ENCODE measurements at regions not wholly inside any gene's neighbourhood (a gene's known extent, or its start where the extent isn't known, plus 50 kb on each side); places are given as distances from the start of the nearest gene placed in this dataset.

DNA sequence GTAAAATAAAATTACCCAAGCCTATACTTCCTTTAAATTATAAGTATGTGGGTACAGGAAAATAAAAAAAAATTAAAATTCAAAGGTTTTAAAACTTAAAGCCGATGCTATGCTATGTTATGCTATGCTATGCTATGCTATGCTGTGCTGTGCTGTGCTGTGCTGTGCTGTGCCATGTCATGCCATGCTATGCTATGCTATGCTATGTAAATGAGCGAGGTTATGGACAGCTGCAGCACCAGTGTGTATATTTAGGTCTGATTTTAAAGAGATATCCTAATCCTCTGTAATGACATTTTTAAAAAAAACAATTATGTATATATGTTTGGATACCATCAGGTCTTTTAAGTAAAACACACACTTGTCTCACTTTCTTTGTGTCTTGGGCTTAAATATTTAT lies 1822.0 kb upstream of the SEL1L start:
- DNase-seq = no peak

DNA sequence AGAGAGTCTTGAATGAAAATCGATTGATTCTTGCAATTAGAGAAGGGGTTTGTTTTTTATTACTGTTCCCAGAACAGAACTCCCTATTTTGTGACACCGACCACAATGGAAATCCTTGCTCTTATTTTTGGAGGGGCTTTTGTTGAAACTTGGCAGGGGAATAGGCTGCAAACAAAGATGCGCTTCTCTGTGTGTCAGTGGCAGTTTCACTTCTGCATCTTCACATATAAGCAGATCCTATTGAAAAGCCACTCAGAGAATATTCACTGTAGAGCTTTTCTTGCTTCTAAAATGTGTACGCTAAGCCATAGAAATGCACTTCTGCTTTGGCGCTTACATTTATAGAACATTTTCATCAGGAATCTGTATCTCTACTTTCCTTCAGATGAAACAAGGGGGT lies 1822.4 kb upstream of the SEL1L start:
- DNase-seq = no peak

DNA sequence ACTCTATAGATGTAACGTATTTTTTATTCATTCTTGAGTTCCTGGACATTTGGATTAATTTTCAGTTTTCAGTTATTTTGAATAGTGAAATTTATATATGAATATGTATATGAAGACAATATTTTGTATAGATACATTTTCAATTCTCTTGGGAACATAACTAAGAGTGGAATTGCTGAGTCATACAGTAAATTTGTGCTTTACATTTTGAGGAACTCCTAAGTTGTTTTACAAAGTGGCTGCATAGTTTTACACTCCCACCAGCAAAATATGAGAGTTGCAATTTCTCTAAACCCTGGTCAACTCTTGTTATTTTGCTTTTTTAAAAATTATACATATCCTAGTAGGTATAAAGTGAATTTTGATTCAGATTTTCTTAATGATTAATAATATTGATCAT lies 1838.6 kb upstream of the SEL1L start:
- DNase-seq = no peak

DNA sequence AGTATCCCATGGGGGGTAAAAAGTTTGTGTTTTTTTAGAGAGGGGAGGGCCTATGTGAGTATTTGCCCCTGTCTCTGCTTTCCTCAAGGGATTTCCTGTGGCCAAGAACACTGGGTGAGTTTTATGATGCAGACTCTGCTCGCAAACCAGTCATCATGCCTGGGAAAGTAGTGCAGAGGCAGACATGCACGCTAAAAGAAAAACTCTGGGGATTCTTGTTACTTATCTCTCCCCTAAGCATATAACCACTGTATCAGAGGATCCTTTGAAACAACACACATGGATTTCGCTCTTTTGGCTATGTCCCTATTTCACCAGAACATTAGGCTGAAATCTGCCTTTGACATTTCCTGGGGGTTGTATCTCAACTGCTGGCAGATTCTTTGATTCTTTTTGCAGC lies 1845.8 kb upstream of the SEL1L start:
- no peak for DNase-seq

DNA sequence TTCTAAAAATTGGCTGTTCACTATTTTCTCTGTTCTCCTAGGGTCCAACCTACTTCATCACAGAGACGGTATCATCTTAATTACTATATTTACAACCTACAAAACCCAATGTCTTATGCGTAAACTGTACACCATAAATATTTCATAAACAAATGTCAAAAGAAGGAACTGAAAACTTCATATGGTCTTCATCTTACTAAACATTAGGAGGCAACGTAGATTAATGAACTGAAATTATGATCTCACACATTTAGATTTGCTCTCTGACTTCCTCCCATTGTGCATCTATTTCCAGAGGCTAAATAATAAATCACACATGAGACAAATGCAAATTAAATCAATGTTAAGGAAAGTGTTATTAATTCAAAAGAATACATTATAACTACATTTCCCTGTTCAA lies 1850.6 kb upstream of the SEL1L start:
- DNase-seq = no peak

DNA sequence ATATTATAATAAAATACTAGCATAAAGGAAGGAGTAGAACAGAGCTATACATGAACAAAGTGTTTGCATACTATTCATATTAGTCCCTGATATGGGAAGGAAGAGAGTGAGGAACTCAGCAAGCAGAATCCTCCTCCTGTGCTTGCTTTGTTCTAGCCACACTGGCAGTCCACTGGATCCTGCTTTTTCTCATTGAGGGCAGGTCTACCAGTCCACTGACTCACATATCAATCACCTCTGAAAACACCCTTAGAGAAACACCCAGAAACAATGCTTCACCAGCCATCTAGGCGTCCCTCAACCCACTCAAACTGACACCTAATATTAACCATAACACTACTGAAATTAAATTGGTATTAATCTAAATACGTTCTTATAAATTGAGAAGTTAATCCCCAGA lies 1861.7 kb upstream of the SEL1L start:
- no peak for DNase-seq

DNA sequence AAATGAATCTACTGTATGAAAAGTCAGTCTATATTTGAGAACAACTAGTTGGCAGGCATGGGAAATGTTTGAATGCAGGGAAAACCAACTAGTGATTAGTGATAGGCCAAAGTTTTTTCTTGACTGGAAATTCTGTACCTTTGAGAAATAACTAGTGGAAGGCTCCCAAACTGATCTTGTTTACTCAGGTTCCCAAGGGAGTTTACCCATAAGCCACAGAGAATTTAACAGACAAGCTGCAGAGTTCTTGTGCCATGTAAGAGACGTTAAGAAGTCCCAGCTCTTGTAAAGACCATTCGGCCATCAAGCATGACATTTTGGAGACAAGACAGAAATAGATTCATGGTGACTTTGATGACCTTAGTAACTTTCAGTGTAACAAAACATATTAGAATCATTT lies 1882.8 kb upstream of the SEL1L start:
- DNase-seq = no peak

DNA sequence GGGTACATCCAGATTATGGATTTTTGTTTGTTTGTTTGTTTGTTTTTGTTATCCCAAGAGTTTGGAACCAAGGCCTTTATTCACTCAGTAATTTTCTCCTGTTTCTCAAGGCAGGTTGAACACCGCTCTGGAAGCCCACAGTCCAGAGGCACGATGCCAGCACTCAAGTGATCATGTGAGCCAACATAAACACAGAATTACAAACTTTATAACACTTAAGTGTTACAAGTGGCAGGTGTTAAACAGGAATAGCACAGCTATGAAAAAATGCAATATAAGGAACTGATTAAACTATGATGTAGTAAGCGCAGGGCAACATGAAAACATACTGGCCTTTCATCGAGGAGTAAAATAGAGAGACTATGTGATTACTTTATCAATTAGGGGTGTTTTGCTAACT lies 1885.8 kb upstream of the SEL1L start:
- no peak for DNase-seq

DNA sequence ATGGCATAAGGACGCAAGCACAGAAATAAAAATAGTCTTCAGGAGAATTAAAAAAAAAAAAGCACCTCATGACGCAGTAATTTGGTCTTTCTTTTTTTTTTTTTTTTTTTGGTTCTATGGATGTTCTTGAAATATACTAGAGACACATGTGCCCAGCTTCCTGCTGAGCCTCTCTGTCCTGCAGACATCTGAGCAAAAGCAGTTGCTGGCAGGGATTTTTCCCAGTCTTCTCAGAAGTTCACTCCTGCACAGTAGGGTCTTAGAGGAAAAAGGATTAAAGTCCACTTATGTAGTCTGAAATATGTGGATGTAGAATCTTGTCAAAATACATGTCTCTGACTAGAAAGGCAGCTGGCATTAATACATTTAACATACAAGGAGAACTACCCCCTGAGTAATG lies 1888.1 kb upstream of the SEL1L start:
- no peak for DNase-seq

DNA sequence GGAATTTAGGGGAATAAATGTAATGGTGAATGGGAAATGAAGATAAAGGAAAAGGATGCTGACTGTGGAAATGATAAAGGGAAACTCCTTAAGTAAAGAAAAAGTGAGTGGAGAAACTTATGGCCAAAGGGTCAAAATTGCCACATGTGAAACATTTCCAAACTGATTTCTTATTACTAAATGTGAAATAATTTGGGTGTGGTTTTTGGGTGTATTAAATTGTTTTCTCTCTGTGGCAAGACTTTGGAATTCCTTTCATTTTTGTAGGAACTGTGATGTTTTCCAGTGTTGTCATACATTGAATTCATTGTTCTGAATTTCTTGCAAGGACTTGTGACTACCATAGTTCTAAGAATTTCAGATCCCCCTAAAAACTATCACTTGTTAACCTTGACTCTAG lies 1891.5 kb upstream of the SEL1L start:
- DNase-seq = no peak

DNA sequence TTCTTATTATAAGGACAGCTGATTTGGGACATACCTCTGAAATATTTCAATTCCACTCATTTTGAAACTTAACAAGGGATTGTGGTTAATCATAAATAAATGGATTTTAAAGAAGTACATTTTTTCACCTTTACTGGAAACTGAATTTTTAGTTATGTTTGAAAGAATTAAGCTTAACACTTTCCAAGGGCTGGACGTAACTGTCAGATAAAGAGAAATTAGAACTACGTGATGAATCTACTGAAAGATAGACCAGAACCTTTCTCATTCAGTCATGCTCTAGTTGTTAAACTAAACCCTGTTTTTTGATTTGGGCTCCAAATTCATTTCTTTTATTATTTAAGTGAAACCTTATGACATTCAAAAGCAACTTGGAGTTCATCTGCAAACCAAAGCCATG lies 1892.1 kb upstream of the SEL1L start:
- no peak for DNase-seq

DNA sequence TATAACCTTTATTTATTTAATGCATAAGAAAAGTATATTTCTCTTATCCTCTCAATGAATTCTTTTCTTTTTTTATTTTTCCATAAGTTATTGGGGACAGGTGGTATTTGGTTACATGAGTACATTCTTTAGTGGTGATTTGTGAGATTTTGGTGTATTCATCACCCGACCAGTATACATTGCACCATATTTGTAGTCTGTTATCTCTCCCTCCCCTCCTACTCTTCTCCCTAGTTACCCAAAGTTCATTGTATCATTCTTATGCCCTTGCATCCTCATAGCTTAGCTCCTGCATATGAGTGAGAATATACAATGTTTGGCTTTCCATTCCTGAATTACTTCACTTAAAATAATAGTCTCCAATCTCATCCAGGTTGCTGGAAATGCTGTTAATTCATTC lies 1900.0 kb upstream of the SEL1L start:
- no peak for DNase-seq

DNA sequence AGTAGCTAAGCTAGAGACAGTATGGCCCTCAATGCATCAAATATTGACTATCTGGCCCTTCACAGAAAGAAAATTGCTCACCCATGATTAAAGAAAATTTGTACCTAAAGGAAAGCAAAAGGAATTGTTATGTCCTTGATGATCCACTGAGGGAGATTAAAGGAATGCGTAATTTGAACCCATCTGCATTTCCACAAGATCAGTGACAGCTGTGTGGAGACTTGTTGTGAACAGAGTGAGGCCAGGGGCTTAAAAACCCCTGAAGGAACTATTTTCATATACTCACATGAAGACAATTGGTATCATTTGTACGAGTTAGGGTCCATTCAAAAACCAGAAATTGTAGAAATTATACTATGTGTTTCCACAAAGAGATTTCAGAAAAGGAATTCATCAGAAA lies 1908.1 kb upstream of the SEL1L start:
- no peak for DNase-seq

DNA sequence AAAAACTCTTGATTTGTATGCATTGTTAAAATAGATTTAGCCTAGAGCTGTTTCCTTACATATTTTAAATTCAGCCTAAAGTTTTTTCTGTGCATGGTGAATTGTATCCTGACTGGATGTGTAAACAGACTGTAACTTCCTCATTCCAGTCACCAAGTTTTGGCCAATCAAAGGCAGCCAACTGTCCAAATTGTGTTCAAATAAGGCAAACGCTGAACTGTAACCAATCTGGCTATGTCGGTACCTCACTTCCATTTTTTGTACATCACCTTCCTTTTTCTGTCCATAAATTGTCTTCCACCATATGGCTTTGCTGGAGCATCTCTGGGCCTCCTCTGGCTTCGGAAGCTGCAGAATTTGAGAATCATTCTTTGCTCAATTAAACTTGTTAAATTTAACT lies 1921.9 kb upstream of the SEL1L start:
- no peak for DNase-seq

DNA sequence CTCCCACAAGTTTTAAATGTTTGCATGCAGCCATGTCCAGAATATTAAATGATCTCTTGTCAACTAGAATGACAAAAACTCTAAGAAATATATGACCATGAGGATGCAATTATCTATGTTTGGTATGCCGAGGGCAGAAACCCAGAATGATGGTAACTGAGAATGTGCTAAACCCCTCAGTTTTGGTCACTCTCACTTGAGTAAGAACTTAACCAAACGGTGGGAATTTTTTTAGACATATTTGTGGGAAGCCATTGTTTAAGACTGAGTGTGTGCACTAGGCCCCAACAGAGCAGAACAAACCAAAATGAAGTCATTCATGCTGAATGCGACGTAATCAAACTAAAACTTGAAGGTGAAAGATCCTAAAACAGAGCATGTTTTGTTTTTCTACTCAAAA lies 1927.9 kb upstream of the SEL1L start:
- no peak for DNase-seq

DNA sequence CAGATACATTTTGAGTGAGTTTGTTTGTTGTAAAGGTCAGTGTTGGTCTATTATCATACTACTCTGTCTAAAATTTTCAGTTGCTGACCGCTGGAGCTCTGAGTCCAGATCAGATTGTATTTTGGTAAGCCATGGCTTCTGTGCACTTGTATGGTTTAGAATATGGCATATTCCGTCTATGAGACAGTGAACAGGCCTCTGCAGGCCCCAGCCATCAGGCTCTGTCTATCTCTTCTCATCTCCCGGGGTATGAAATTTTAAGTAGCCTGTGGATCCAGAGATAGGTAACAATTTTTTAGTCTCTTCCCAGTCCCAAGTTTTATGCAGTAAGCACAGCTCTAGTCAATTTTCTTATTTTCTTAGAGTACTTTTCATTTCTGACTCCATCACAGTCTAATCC lies 1929.1 kb upstream of the SEL1L start:
- DNase-seq = no peak

DNA sequence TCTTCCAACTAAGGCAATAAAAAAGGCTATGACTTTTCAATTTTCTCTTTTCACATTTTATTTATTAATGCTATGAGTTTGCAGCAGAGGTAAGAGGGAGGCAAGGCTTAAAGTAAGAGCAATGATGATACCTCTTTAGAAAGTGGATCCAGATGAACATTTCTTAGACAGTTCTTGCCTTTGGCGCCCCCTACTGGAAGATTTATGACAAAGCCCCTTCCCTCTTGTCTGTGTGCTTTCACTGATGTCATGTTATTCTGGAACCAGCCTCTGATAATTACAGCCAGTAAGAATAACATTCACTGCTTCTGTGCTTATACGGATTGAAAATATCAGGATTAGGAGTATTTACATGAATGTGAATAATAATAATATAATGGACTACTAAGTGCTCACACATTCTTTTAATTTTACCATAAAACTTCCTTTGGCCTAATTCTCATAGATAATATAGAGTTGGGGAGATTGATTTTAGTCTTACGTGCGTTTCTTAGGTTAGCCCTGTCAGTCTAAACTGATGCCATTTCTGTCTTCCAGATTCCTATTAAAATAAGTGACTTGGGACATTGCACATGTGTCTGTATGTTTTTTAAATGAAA lies 1929.9 kb upstream of the SEL1L start:
- DNase-seq = no peak

DNA sequence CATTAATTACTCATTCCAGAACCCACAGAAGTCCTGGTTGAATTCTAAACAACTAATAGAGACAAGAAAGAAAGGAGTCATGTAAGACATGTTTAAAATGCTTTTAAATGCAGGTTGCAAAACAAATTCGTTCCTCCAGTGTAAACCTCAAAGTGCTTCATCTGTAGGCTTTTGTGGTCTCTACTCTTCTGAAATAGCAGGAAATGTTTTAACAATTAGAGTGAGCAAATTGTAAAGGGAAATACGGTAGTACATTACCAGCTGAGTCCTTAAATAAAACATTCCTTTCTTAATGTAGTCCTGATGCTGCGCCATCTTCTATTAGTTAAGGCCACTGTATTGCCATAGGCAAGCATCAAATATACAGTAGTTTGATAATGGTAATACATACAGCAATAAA lies 1934.2 kb upstream of the SEL1L start:
- no peak for DNase-seq

DNA sequence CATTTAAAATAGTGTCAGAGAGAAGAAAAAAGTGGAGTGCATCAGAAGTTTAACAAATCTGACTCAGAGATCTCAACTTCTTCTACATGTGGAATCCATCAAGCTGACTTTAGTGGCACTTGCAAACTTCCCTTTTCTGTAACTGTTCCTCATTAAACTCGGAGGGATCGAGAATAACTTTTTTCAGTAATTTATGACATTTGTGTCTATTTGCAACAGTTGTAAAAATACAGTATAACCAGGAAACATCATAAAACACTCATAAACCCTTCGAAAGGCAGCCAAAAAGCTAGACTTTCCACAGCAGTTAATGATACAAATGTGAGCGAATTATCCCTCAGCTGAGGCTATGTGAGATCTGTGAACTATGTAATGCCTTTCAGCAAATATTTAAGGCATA lies 1936.8 kb upstream of the SEL1L start:
- no peak for DNase-seq

DNA sequence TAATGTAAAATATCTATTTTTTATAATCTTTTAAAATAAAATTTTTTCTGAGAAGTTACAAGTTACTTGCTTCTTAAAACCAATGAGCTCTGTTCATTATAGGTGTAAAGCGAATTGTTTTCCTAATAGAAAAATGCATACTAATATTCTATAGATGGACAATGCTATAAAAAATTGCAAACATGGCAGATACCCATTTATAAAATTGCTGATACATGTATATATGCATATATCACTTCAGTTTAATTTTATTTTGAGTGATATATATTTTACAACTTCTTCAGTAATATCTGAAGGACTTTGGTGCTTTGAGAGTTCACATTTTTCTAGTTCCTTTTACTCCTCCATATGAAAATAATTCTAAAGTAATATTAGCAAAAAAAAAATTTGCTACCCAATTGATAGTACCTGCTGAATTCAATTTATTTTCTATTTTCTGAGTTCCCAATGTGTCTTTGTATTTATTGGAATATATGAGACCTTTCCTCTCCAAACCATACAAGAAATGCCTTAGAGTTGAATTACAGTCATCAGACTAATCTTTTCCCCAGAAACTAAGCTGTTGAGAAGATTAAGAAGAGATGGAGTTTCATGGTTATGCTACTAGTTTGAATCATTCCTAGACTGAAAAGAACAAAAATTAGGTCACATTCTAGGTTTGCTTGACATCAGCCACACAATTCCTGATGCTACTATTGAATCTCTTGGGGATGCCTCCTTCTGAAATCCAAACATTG lies 1937.5 kb upstream of the SEL1L start:
- DNase-seq = no peak

DNA sequence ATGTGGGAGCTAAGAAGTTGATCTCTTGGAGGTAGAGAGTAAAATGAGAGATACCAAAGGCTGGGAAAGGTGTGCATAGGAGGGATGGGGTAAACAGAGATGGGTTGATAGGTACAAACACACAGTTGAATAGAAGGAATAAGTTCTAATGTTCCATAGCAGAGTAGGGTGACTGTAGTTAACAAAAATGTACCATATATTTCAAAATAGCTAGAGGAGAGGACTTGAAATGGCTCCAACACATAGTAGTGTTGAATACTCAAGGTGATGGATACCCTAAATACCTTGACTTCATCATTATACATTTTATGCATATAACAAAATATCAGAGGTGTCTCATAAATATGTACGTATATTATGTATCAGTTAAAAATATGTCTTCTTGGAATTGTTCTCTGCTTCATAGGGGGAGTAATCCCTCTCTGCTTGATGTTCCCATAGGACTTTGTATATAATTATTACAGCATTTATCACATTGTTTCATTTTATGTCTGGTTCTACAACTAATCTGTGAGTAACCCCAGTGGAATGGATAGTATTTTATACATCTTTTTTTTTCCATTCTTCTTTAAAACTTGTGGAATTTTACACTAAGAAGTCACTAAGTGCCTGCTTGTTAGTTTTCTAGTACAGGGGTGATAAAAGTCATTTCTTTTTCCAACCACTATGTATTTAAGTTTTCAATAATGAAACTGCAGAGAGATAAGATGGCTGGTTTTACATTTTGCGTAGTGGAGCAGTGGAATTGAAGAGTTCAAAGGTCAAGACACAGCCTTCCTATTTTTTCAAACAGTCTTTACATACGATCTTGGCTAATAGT lies 1940.0 kb upstream of the SEL1L start:
- DNase-seq = no peak

DNA sequence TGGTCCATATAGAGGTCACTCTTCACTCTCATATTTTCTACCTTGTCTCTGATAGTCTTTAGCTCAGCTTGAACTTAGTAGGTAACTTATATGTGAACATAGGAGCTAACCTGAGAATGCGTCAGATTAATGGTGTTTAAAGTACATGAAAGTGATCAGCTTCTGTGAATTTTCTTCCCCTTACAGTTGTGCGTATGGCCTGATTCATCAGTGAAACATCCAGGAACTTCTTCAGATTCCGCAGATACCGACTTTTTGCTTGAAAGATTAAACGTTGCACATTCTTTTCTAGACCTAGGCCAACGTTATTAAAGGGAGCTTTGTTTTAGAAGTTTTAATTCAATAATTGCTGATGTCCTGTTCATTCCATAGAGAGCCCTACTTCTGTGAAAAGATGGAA lies 1945.1 kb upstream of the SEL1L start:
- DNase-seq = no peak

DNA sequence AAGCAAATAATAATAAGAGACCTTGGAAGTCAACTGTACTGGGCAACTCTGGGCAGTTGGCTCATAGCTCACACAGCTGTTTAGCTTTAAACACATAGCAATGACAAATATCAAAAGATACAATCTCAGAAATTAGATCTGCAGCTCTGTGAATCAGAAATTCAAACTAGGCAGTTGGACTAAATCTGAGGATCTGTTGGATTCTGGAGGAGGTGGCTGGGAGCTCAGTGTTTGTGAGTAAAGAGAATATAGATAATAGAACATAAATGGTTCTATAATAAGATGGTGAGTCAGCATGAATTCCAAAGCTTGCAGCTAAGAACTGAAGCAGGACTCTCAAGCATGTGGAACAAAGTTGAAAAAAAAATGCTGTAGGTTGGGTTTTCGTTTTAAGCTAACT lies 1949.4 kb upstream of the SEL1L start:
- DNase-seq = no peak

DNA sequence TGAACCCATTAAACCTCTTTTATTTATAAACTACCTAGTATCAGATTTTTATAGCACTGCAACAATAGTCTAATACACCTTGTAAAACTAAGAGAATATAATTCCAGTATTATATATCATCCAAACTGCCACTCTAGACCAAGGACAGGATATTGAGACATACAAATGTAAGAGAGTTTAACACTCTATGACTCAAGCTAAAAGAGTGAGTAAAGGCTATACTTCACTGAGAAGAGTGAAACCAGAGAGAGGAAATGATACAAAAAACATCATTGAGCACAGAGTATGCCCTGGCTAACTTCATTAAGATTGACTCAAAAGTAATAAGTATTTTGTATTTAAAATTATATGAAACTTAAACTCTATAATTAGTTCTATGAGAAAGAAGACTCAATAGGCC lies 1951.9 kb upstream of the SEL1L start:
- no peak for DNase-seq
